ENCODE measurements at regions not wholly inside any gene's neighbourhood (a gene's known extent, or its start where the extent isn't known, plus 50 kb on each side); places are given as distances from the start of the nearest gene placed in this dataset.

DNA sequence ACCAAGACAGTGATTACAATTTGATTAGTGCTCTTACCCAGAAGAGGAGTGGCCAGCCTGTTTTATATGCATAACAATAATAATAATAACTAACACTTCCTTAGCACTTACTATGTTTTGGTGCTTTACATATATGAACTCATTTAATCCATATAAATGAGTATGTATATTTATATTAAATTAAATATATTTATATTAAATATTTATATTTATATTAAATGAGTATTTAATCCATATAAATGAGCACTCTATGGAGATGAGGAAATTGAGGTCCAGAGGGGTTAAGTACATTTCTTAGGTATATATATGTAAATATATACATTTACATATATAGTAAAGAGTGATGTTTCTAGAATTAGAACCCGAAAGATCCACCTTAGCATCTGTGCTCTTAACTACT, 673.9 kb upstream of the ACVR2A start:
- H3K4me1 ChIP-seq (ENCODE audit: control insufficient read depth in 3 of 3, insufficient read depth in 2 of 3, low read depth in 1 of 3, low read length in 2 of 3): no peaks in the 10 kb centered on the region
- FAIRE-seq (peak; percentile 23), DNase-seq (no peak)
- H3K27ac ChIP-seq (ENCODE audit: low read depth in 1 of 3, low read length in 2 of 3): no peak overlapping the region
- H3K27me3 ChIP-seq (ENCODE audit: control insufficient read depth in 3 of 3, insufficient read depth in 3 of 3, low read length in 3 of 3): no peaks in the 10 kb centered on the region
- no peaks in the 10 kb centered on the region for H3K9me3 ChIP-seq (ENCODE audit: control insufficient read depth in 2 of 2, insufficient read depth in 1 of 2, low read depth in 1 of 2, low read length in 1 of 2)
- no peaks in the 10 kb centered on the region for H3K36me3 ChIP-seq (ENCODE audit: control insufficient read depth in 3 of 3, insufficient read depth in 2 of 3, low read depth in 1 of 3, low read length in 3 of 3)
- H3K4me3 ChIP-seq (ENCODE audit: low read depth in 1 of 3, low read length in 3 of 3): no peak overlapping the region
- 95 to 97% (median 96%) methylated on average over 1 of the region's 1 CpG for WGBS, 3 donors

DNA sequence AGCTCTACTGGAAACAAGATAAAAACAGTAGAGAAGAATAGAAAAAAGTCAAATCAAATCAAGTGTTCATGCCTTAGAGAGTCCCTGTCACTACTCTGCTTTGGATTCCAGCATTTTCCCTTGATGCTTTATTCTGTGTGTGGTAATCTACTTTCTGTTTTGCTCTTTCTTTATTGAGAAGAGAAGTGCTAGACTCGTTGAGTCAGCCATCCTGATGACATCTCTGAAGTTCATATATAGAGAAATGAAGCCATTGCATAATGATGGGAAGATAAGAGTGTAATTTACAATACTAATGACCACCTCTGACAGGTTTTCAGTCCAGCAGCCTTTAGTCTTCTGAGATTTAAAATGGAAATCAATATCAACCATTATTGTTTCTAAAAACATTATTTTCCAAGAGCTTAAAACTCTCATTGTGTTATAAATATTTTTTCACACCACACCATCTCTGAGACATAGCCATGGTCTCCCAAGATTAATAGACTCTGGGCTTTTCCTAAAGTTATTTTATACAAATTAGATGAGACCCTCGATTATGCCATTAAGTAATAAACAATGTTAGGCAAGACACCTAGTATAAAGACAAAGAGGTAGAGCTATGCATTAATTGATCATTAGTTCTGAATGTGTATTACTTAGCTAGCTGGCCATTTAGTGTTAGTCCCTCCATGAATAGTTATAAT, 679.0 kb upstream of the ACVR2A start:
- Histone ChIP-seq H3K27ac (ENCODE audit: low read depth in 1 of 3, low read length in 2 of 3) (no peak overlapping the region), H3K9me3 (ENCODE audit: control insufficient read depth in 2 of 2, insufficient read depth in 1 of 2, low read depth in 1 of 2, low read length in 1 of 2) (no peaks in the 10 kb centered on the region), H3K4me3 (ENCODE audit: low read depth in 1 of 3, low read length in 3 of 3) (no peak overlapping the region), H3K4me1 (ENCODE audit: control insufficient read depth in 3 of 3, insufficient read depth in 2 of 3, low read depth in 1 of 3, low read length in 2 of 3) (no peaks in the 10 kb centered on the region), H3K27me3 (ENCODE audit: control insufficient read depth in 3 of 3, insufficient read depth in 3 of 3, low read length in 3 of 3) (no peaks in the 10 kb centered on the region), H3K36me3 (ENCODE audit: control insufficient read depth in 3 of 3, insufficient read depth in 2 of 3, low read depth in 1 of 3, low read length in 3 of 3) (no peaks in the 10 kb centered on the region)
- no peak for DNase-seq
- no peak for FAIRE-seq
- 46 to 52% (median 47%) methylated on average over 2 of the region's 2 CpGs for WGBS, 3 donors

DNA sequence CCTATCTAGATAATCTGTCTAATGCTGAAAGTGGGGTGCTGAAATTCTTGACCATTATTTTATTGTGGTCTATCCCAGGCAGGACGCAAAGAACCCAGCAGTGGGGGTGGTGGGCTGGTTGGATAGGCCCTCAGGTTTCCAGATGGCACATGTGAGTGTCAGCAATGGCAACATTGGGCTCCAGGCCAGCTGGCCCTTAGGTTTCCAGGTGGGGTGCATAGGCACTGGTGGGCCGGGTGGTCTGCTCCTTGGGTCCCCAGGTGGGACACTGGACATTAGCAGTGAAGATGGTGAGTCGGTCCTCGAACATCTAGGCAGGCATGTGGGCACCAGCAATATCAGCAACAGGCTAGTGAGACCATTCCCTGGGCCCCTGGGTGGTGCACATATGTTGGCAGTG, 680.3 kb upstream of the ACVR2A start:
- no peak overlapping the region for H3K4me3 ChIP-seq (ENCODE audit: low read depth in 1 of 3, low read length in 3 of 3)
- WGBS, 3 donors: 88 to 96% (median 90%) methylated on average over 4 of the region's 4 CpGs
- no peaks in the 10 kb centered on the region for H3K4me1 ChIP-seq (ENCODE audit: control insufficient read depth in 3 of 3, insufficient read depth in 2 of 3, low read depth in 1 of 3, low read length in 2 of 3)
- H3K27me3 ChIP-seq (ENCODE audit: control insufficient read depth in 3 of 3, insufficient read depth in 3 of 3, low read length in 3 of 3): no peaks in the 10 kb centered on the region
- H3K36me3 ChIP-seq (ENCODE audit: control insufficient read depth in 3 of 3, insufficient read depth in 2 of 3, low read depth in 1 of 3, low read length in 3 of 3): no peaks in the 10 kb centered on the region
- no peak overlapping the region for H3K27ac ChIP-seq (ENCODE audit: low read depth in 1 of 3, low read length in 2 of 3)
- no peak for DNase-seq
- no peaks in the 10 kb centered on the region for H3K9me3 ChIP-seq (ENCODE audit: control insufficient read depth in 2 of 2, insufficient read depth in 1 of 2, low read depth in 1 of 2, low read length in 1 of 2)
- FAIRE-seq: no peak

DNA sequence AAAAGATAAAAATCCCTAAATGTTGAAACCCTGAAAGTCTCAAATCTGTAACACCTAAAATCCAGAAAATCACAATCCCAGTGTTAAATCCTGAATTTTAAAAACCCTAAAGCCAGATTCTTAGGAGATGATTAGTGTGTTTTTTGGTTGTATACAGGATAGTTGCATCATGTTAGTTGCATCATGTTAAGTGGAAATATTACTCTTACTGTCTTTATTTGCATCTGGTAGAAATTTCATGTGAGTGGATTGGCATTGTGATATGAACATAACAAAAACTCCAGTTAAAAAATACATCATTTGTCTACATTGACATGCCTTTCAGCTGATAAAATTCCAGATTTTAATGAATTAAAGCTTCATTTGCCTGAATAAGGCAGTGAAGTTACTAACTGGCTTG, 683.1 kb upstream of the ACVR2A start:
- no peaks in the 10 kb centered on the region for H3K36me3 ChIP-seq (ENCODE audit: control insufficient read depth in 3 of 3, insufficient read depth in 2 of 3, low read depth in 1 of 3, low read length in 3 of 3)
- DNase-seq: no peak
- no peak overlapping the region for H3K4me3 ChIP-seq (ENCODE audit: low read depth in 1 of 3, low read length in 3 of 3)
- no peaks in the 10 kb centered on the region for H3K27me3 ChIP-seq (ENCODE audit: control insufficient read depth in 3 of 3, insufficient read depth in 3 of 3, low read length in 3 of 3)
- no peak overlapping the region for H3K27ac ChIP-seq (ENCODE audit: low read depth in 1 of 3, low read length in 2 of 3)
- H3K4me1 ChIP-seq (ENCODE audit: control insufficient read depth in 3 of 3, insufficient read depth in 2 of 3, low read depth in 1 of 3, low read length in 2 of 3): no peaks in the 10 kb centered on the region
- H3K9me3 ChIP-seq (ENCODE audit: control insufficient read depth in 2 of 2, insufficient read depth in 1 of 2, low read depth in 1 of 2, low read length in 1 of 2): no peaks in the 10 kb centered on the region
- no peak for FAIRE-seq

DNA sequence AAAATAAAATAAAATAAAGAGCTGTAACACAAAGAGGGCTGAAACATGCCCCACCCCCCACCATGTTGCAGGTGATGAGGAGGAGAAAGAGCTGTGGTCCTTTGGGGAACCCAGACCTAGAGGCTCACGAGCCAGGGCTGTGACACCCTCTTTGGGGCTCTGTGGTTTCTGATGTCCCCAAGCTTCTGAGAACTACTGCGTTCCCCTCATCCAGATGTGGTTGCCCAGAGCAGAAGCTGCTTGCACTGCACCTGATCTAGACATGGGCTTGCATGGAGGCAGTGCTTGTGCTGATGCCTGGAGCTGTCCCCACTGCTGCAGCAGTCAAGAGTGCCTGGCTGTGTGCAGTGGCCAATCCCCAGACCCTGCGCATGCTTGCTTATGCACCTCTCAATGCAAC, 687.9 kb upstream of the ACVR2A start:
- Histone ChIP-seq H3K27me3 (ENCODE audit: control insufficient read depth in 3 of 3, insufficient read depth in 3 of 3, low read length in 3 of 3) (no peaks in the 10 kb centered on the region), H3K27ac (ENCODE audit: low read depth in 1 of 3, low read length in 2 of 3) (no peak overlapping the region), H3K4me1 (ENCODE audit: control insufficient read depth in 3 of 3, insufficient read depth in 2 of 3, low read depth in 1 of 3, low read length in 2 of 3) (no peaks in the 10 kb centered on the region), H3K4me3 (ENCODE audit: low read depth in 1 of 3, low read length in 3 of 3) (no peak overlapping the region), H3K9me3 (ENCODE audit: control insufficient read depth in 2 of 2, insufficient read depth in 1 of 2, low read depth in 1 of 2, low read length in 1 of 2) (no peaks in the 10 kb centered on the region), H3K36me3 (ENCODE audit: control insufficient read depth in 3 of 3, insufficient read depth in 2 of 3, low read depth in 1 of 3, low read length in 3 of 3) (no peaks in the 10 kb centered on the region)
- FAIRE-seq: no peak
- no peak for DNase-seq
- 76 to 91% (median 84%) methylated on average over 3 of the region's 3 CpGs for WGBS, 3 donors

DNA sequence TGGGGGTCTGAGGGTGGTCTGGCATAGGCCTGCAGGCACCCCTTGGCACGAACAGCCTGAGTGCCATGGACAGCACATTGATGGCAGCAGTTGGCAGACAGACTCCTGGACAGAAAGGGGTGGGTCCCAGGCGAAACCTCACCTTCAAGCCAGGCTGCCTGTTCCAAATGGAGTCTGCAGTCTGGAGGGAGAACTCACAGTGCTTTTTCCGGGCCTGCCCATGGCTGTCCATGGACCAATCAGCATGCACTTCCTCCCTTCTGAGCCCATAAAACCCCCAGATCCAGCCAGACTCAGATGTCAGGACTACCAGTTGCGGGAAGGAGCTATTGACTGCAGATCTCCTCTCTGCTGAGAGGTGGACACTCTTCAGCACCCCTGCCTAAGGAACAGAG, 694.6 kb upstream of the ACVR2A start:
- FAIRE-seq (no peak), DNase-seq (no peak)
- H3K4me3 ChIP-seq (ENCODE audit: low read depth in 1 of 3, low read length in 3 of 3): no peak overlapping the region
- no peaks in the 10 kb centered on the region for H3K36me3 ChIP-seq (ENCODE audit: control insufficient read depth in 3 of 3, insufficient read depth in 2 of 3, low read depth in 1 of 3, low read length in 3 of 3)
- no peak overlapping the region for H3K27ac ChIP-seq (ENCODE audit: low read depth in 1 of 3, low read length in 2 of 3)
- H3K9me3 ChIP-seq (ENCODE audit: control insufficient read depth in 2 of 2, insufficient read depth in 1 of 2, low read depth in 1 of 2, low read length in 1 of 2): peaks cover 0 to 10% of the 10 kb centered on the region in 2 donors
- WGBS, 3 donors: 79 to 95% (median 86%) methylated on average over 4 of the region's 4 CpGs
- no peaks in the 10 kb centered on the region for H3K27me3 ChIP-seq (ENCODE audit: control insufficient read depth in 3 of 3, insufficient read depth in 3 of 3, low read length in 3 of 3)
- H3K4me1 ChIP-seq (ENCODE audit: control insufficient read depth in 3 of 3, insufficient read depth in 2 of 3, low read depth in 1 of 3, low read length in 2 of 3): no peaks in the 10 kb centered on the region

DNA sequence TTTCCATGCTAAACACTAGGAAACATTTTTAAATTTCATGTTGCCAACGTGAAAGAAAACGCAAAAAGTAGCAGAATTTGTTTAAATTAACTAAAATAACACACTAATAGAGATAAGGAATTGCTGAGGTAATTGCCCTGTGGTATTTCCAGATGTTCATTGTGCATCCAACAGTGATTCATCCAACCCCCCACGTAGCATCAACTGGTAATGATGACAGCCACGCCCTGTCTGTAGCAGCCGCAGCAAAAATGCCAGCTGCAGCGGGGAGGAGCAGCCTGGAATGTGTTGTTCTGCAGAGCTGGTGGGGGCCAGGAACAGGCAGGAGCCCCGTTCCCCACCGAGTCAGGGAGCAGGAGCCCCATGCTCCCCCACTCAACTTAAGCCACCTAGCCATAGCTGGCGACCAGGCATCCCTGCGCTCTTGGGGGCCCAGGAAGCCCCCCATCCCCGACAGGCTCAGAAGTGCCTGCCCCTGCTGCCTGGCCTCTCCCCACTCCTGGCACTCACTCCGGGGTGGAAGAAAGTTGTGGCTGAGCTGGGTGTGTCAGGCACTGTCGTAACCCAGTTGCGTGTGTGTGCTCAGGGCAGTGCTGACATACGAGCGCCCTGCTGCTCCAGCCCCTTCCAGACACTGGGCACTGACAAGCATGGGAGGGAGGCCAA, 695.1 kb upstream of the ACVR2A start:
- DNase-seq (no peak), FAIRE-seq (no peak)
- WGBS, 3 donors: 82 to 86% (median 83%) methylated on average over 16 of the region's 16 CpGs
- Histone ChIP-seq H3K36me3 (ENCODE audit: control insufficient read depth in 3 of 3, insufficient read depth in 2 of 3, low read depth in 1 of 3, low read length in 3 of 3) (no peaks in the 10 kb centered on the region), H3K4me1 (ENCODE audit: control insufficient read depth in 3 of 3, insufficient read depth in 2 of 3, low read depth in 1 of 3, low read length in 2 of 3) (no peaks in the 10 kb centered on the region), H3K9me3 (ENCODE audit: control insufficient read depth in 2 of 2, insufficient read depth in 1 of 2, low read depth in 1 of 2, low read length in 1 of 2) (peaks cover 0 to 10% of the 10 kb centered on the region in 2 donors), H3K27ac (ENCODE audit: low read depth in 1 of 3, low read length in 2 of 3) (no peak overlapping the region), H3K4me3 (ENCODE audit: low read depth in 1 of 3, low read length in 3 of 3) (no peak overlapping the region), H3K27me3 (ENCODE audit: control insufficient read depth in 3 of 3, insufficient read depth in 3 of 3, low read length in 3 of 3) (no peaks in the 10 kb centered on the region)

DNA sequence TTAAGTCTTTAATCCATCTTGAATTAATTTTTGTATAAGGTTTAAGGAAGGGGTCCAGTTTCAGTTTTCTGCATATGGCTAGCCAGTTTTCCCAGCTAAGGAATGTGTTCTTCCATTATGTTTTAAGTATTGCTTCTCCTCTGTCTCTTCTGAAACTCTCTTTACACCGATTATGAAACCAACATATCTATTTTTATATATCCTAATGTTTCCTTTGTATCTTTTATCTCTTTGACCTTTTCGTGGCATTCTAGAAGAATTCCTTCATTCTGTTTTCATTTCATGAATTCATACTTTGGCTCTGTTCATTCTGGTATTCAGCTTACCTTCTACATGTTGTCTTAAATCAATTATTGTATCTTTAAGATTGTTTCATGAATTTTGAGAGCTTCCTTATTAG, 697.0 kb upstream of the ACVR2A start:
- Histone ChIP-seq H3K27me3 (ENCODE audit: control insufficient read depth in 3 of 3, insufficient read depth in 3 of 3, low read length in 3 of 3) (no peaks in the 10 kb centered on the region), H3K36me3 (ENCODE audit: control insufficient read depth in 3 of 3, insufficient read depth in 2 of 3, low read depth in 1 of 3, low read length in 3 of 3) (no peaks in the 10 kb centered on the region), H3K4me3 (ENCODE audit: low read depth in 1 of 3, low read length in 3 of 3) (no peak overlapping the region), H3K9me3 (ENCODE audit: control insufficient read depth in 2 of 2, insufficient read depth in 1 of 2, low read depth in 1 of 2, low read length in 1 of 2) (peaks cover 0 to 10% of the 10 kb centered on the region in 2 donors), H3K4me1 (ENCODE audit: control insufficient read depth in 3 of 3, insufficient read depth in 2 of 3, low read depth in 1 of 3, low read length in 2 of 3) (no peaks in the 10 kb centered on the region), H3K27ac (ENCODE audit: low read depth in 1 of 3, low read length in 2 of 3) (no peak overlapping the region)
- FAIRE-seq (no peak), DNase-seq (no peak)
- WGBS, 3 donors: 75 to 81% (median 77%) methylated on average over 2 of the region's 2 CpGs

DNA sequence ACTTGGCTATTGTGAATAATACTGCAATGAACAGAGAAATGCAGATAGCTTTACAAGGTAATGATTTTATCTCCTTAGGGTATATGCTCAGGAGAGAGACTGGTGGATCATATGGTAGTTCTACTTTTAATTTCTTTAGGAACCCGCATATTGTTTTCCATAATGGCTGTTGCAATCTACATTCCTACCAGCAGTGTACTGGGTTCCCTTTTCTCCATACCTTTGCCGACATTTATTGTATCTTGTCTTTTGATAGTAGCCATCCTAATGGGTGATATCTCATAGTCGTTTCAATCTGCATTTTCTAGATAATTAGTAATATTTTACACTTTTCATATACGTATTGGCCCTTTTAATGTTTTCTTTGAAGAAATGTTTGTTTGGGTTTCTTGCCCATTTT, 702.9 kb upstream of the ACVR2A start:
- H3K4me3 ChIP-seq (ENCODE audit: low read depth in 1 of 3, low read length in 3 of 3): no peak overlapping the region

More for the DNA sequence above, 702.9 kb upstream of the ACVR2A start:
- FAIRE-seq (no peak), DNase-seq (no peak)
- no peaks in the 10 kb centered on the region for H3K36me3 ChIP-seq (ENCODE audit: control insufficient read depth in 3 of 3, insufficient read depth in 2 of 3, low read depth in 1 of 3, low read length in 3 of 3)
- H3K9me3 ChIP-seq (ENCODE audit: control insufficient read depth in 2 of 2, insufficient read depth in 1 of 2, low read depth in 1 of 2, low read length in 1 of 2): no peaks in the 10 kb centered on the region
- no peak overlapping the region for H3K27ac ChIP-seq (ENCODE audit: low read depth in 1 of 3, low read length in 2 of 3)
- H3K4me1 ChIP-seq (ENCODE audit: control insufficient read depth in 3 of 3, insufficient read depth in 2 of 3, low read depth in 1 of 3, low read length in 2 of 3): no peaks in the 10 kb centered on the region
- H3K27me3 ChIP-seq (ENCODE audit: control insufficient read depth in 3 of 3, insufficient read depth in 3 of 3, low read length in 3 of 3): no peaks in the 10 kb centered on the region
- WGBS, 3 donors: 81 to 86% (median 83%) methylated on average over 4 of the region's 4 CpGs
